Activated T-cell treated with anti-CD3 and anti-CD28 coated beads for 48 hours (primary cell): ENCODE measurements at regions not wholly inside any gene's neighbourhood (a gene's known extent, or its start where the extent isn't known, plus 50 kb on each side); places are given as distances from the start of the nearest gene placed in this dataset.

Source experiments
- DNase-seq: peaks from one replicate; pipeline ENCODE4 v3.0.0-alpha.2; 2020; ENCODE audit warnings: low read depth

DNA sequence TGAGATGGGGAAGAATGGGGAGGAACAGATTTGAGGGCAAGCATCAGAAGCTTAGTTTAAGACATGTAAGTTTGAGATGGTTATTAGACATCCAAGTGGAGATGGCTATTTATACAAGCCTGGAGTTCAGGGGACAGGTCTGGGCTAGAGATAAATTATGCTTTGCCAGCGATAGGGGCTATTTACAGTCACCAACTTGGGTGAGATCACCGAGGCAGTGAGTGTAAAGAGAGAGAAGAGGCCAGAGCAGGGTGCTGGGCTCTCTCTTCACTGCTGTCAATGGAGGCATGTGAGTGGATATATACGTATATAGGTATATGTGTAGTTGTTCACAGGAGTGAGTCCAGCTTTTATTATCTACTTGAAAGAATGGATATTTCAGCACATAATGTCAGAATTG, 81.0 kb downstream of the QPCT start:
- no peak for DNase-seq

DNA sequence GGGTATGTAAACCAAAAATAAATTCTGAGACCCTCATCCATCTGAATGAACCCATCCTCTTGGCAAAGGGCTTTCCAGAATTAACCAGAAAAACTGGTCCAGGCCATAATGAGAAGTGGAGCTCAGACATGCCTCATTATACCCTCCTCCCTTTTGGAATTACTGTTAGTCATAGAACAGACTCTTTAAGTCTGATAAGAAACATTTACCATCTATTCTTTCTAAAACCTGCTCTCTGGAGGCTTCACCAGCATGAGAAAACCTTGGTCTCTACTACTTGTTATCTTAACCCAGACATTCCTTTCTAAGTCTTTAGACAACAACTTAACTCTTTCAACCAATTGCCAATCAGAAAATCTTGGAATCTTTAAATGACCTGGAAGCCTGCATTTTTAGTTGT, 82.8 kb downstream of the QPCT start:
- no peak for DNase-seq

DNA sequence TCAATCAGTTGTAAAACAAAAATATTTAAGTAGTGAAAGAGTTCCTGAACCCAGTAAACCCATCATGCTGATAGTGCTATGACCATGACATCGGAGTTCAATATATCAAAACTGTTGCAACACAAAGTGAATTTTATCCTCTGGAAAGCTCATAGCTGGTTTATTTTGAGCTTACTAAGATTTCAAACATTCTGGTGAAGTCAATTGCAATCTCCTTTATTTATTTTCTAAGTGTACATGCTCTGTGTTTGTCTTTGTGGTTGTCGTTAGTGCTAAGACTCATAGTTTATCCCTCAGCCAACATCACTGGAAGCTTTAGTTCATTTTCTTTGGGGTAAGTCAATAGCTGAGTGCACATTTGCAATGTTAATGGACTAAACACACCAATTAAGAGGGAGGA, 91.9 kb downstream of the QPCT start:
- no peak for DNase-seq

DNA sequence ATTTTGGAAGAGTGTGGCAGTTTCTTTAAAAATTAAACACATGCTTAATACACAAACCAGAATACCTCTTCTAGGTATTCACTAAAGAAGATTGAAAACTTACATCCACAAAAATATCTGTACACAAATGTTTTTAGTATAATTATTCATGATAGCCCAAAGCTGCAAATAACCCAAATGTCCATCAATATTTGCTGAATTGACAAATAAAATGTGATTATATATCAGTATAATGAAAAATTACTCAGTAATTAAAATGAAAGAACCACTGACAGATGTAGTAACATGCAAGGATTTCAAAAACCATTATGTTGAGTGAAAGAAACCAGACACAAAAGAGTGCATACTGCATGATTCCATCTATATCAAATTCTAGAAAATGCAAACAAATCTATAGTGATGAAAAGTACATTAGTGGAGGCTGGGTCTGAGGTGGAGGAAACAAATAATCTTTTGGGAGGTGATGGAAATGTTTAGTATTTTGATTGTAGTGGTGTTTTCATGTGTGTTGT, 94.8 kb downstream of the QPCT start:
- no peak for DNase-seq

DNA sequence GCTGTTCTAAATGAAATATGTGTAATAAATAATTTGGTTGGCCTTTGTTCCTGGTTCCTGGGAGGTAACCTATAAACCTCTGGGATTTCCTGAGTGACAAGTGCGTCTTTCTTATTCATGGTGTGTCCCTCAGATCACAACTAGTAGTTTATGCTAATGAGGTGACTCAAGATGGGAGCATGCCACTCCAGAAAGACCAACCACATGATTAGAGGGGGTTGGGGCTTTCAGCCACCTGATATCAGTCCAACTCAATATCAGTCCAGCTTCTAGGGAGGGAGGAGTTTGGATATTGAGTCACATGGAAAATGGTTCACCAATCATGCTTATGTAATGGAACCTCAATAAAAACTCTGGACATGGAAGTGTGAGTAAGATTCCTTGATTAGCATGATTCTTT, 96.6 kb downstream of the QPCT start:
- DNase-seq = no peak

DNA sequence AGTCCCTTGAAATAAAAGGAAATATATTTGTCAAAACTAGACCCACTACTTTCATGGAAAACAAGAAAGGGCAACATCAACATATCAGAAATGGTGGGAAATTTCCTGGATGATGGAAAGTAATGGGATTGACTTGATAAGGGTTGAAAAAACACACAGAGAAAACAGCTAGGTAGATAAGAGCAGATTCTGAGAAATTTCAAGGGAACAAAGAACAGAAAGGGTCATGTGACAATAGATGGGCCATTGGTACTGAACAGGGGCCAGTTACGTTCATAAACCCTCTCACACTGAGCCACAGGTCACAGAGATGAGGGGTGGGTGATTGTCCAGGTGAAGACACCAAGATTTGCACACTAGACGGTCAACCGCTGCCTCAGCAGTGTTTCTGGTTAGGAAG, 98.7 kb downstream of the QPCT start:
- no peak for DNase-seq

DNA sequence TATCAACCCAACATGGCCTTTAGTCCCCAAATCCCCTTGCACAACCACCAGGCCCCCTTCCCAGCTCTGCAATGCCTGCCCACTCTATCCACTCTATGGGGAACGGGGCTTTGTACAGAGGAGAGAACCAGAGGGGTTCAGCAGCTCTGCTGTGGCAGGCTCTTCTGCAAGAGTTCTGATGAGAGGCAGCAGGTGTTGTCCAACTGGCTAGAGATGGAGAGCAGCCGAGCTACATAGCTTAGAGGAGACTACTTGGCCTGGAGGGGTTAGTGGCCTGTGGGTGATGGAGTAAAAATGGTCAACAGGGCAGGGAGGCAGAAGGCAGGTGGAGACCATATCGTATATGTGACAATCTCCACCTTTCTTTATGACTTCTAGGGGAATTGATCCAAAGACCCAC, 103.0 kb downstream of the QPCT start:
- no peak for DNase-seq

DNA sequence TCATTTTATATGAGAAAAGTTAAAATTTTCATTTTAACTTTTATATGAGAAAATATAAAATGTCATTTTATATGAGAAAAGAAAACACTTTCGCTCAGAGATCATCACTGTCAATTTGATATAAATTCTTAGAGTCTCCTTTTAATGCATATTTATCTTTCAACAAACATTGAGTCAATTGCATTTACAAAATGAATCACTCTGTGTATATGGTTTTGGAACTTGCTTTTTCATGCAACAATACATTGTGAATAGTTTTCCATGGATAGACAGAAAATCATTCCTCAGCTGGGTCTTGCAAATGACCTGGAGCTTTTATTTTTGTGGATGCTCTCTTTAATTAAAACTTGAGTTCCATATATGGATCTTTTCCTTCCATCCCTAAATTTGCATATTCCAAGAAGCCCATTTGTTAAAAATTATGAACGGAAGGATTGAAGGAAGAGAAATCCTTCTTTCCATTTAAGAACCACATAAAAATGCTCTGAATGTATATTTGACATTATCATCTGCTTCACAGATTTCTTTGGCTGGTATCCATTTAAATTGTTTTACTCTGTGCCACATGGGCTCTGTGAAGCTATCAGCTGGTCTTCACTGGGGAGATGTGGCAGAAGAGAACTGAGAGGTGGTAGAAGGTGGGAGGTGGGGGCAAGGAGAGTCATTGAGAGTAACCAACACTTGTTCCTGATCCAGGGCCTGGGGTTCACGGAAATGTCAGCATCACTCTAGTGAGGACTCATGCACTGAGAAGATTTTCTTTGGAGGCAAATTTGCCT, 104.1 kb downstream of the QPCT start:
- no peak for DNase-seq

DNA sequence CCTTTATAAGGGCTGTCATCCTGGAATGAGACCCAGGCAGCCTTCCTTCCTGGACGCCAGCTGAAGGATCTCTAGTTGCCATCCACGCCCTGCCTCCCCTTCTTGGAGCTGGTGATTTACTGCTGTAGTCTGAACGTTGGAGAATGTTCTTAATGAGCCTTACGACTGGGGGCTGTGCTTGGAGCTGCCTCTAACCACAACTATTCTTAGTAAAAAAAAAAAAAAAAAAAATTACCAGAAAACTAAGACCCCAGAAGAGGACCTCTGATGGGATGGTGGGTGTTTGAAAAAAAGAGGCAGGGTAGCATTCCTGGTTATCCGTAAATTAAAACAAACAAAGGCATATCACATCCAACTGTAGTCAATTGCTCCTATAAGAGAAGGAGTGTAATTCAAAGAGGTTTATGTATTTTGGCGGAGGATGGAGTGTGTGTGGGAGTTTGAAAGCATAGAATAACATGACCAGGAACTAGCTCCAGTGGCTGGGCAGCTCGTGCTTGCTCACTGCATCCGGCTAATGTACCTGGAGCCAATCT, 105.4 kb downstream of the QPCT start:
- DNase-seq = no peak

DNA sequence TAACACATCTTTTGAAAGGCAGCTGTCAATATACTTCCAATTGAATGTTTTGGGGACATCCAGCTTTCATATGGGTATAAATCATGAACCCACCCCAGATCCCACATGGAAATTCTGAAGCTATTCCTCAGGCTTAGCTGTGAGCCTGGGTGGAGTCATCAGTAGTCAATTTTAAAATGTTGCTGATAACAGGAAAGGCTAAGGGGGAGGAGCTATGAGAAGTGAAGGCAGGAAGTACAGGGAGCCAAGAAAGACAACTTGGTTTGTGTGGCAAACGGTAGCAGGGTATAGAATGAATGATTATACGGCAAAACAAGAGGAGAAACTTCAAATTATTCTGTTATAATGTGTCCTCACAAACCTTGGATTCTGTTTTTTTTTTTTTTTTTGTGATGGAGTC, 108.6 kb downstream of the QPCT start:
- no peak for DNase-seq

DNA sequence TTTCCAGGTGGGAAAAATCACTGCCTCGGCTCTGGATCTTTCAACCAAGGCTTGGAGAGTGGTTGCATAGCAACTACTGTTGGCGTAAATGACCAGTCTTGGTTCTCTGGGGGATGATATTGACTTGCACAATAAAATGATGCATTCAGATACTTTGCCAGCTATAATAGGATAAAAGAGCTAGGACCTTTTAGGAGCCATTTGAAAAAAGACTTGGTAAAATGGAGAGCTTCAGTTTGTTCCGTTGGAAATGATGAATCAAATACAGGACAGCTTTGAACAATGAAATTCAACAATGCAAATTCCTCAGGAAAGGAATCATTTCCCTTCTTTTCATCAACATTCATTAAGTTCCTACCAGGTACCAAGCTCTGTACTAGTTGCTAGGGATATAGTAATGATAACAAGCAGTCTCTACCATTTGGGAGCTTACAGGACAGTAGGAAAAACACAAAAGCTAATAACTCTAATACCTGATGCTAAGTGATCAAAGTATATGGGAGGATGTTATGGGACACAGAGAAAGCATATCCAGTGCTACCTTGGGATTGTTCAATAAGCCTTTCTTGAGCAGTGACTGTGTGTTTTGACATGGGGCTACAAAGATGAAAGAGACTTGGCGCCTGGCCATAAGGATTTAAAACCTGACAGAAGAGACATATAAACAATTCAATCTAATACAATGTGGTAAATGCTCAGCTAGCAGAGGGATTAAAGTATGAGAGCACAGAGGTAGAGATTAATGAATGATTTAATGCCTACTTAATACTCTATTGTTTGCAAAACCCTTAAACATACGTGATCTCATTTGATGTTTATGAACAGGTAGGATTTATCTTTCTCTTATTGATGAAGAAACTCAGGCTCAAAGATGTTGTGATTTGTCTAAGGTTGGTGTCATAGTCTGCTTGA, 110.7 kb downstream of the QPCT start:
- DNase-seq = no peak

DNA sequence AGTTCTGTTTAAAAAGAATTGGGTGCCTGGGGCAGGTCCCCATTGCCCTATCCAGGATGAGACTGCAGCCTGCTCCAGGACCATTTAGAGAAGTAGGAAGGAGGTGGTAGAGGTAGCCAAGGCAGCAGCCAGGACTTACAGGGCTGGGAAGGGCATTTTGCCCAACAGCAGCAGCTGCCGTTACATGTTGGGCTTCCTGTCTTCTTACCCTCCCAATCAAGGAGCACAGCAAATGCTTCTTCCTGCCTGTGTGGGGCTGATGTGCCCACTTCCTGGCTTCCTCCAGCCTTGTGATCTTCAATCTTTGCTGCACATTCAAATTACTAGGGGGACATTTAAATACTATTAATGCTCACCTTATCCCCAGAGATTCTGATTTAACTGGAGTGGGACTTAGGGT, 112.0 kb downstream of the QPCT start:
- no peak for DNase-seq

DNA sequence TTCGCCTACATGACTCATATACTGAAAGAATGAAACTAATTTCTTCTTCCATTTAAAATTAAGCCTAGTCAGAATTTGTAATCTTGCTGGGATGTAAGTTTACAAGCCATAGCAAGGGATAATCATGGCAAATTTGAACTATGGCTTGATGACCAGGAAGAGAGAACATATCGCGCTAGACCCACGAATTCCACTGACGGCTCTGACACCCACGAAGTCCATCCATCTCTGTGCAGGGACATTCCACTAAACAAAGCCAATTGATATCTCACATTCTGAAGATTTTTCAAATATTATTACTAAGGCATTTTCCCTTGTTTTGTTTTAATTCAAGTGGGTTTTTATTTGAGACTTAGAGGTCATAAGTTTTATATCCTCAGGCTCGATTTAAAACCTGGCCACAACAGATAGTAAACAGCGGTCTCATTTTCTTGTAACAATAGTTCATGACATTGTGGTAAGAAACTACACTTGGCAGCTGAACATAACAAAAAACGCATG, 113.0 kb downstream of the QPCT start:
- DNase-seq = no peak

DNA sequence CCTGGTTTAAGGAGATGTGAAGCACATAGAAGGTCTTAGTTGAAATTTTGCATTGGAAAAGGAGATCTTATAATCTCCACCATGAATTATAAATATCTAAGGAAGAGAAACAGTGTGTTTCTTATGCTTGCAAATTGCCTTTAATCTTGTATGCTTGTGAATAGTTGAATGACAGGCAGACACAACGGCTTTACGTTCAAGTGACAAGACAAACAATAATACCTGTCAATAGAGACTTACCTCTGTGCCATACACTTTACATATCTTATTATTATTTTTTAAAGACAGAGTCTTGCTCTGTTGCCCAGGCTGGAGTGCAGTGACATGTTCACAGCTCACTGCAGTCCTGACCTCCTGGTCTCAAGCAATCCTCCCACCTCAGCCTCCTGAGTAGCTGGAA, 113.7 kb downstream of the QPCT start:
- DNase-seq = no peak

DNA sequence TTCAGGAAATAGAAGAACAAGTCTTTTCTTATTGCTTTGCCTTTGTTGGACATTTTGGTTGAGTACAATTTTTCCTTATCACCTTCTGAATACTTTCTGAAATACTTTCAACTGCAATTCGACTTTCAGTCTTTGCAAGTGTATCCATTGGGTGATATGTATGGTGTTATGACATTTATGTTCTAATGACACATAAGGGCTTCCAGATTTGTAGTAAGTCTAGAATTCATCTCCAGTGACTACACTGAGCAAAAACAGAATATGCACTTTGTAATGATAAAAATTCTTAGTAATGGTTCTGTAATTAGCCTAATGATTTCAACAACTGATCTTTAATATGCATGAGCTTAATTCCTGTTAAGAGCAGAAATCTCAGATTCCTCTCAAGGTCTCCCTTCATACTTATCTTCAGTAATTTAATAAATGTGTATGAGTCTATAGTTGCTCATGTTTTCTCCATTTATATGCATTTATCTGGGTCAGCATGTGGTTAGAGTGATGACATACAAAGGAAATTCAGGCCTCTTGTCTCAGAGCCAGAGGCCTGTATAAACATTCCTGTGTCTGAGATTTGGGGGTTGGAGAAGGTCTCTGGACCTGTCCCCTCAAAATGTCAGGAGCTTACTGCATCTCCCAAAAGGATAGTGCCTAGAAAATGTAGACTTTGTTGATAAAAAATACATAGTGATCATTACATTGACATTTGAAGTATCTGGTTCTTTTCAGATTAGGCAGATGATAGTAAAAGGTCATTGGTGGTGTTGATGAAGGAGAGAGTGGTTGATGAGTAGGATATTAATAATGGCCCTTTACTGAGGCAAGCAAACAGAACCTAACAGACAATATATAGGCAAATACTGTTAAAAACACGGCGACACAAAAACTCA, 114.9 kb downstream of the QPCT start:
- no peak for DNase-seq

DNA sequence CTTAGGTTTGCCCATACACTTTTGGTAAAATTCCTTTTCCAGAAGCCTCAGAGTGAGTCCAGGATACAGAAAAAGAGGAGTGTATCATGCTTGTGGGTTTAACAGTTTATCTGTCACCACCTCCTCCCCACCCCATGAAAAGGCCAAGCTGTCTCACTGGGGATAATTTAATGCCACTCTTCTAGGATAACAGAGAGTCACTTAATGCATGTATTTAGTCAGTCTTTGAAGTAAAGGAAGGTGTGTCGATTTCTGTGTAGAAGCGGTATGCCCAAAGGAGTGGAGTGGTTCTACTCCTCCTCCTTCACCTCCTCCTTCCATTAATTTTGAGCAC, 116.4 kb downstream of the QPCT start:
- no peak for DNase-seq

DNA sequence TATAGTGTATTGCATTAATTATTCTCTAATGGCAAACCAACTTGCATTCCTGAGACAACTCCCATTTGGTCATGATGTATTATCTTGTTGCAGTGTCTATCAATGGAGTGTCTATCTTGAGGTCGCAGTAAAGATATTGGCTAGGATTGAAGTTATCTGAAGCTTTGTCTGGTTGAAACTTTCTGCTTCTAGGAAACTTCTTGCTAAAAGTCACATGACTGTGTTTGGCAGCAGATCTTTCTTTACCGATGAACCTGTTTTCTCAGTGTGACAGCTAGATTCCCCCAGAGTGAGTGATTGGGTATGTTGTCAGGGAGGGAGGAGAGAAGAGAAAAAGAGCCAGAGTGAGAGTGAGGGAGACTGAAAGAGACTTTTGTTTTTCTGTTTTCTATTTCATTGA, 119.6 kb downstream of the QPCT start:
- DNase-seq = no peak

DNA sequence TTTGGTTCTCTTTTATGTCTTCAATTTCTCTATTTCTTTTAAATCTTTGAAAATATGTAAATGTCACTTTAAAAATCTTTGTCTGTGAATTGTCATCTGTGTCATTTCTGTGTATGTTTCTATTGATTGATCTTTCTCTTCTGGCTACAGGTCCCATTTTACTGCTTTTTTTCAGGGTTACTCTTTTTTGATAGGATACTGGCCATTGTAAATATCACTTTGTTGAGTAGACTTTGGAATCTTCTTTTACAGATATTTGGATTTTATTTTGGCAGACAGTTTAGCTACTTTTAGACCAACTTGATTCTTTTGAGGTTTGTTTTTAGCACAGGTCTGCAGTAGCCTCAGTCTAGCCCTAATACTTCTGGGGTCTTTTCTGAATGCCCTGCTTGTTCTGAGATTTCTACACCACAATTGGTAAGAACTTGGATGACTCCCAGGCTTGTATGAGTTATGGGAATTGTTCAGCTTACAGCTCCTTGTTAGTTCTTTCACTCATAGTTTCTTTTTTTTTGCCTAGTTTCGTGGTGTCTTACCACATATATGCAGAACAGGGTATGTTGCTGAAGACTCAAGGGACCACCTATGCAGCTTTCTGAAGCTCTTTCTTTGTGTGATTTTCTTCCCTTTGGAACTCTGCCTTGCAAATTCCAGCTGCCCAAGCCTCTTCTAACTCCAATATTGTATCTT, 122.2 kb downstream of the QPCT start:
- no peak for DNase-seq

DNA sequence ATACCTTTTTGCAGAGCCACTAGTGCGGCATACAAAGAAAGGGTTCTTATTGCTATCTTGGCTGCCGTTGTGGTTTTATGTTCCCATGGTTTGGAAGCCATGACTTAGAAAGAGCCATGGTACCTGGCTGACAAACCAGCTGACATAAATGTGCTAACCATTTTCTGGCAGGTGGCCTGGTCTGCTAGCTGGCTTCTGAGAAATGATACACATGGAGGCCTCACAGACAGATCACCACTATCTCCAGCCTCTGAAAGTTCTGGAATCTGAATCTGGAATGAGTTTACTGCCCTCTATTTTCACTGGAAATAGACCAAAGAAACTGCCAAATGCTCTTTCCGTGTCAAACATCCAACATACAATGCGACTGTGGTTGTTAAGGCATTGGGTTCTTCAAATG, 123.7 kb downstream of the QPCT start:
- DNase-seq = no peak

DNA sequence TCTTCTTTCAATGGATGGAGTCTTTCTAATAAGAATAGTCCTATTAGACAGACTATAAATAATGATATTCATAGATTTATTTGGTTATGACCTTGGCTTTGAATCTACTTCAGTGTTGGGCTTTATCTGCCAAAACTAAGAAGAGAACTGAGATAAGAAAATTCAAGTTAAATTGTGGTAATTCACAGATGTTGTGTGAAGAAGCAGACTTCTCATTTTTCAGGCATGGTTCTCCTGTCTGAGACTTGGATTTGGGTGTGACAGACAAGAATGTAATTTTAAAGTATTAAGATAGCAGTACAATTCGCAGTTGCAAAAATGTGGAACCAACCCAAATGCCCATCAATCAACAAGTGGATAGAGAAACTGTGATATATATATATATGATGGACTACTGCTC, 124.7 kb downstream of the QPCT start:
- DNase-seq = no peak

DNA sequence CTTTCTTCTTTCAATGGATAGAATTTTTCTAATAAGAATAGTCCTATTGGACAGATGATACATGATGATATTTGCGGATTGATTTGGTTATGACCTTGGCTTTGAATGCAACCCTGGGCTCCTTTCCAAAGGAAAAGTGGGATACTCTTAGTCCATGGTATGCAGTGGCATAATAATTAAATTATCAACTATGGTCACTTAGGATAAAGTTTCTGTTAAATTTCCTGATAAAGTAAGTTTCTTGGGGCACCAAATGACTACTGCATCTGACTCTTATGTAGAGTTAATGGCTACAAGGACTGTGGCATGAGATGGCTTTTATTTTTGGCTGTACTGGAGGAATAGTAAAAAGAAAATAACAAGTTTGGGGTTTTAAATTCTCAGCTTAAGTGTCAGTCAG, 126.7 kb downstream of the QPCT start:
- DNase-seq = no peak
